H9 (cell line): ENCODE measurements at regions not wholly inside any gene's neighbourhood (a gene's known extent, or its start where the extent isn't known, plus 50 kb on each side); places are given as distances from the start of the nearest gene placed in this dataset.

Experiments used
- DNase-seq: peaks from one replicate; pipeline ENCODE4 v3.0.0-alpha.2; 2017
- H2AFZ ChIP-seq: one replicate; pipeline ENCODE4 v1.6.1; 2013; ENCODE audit warnings: mild to moderate bottlenecking, low read length, control low read depth, moderate library complexity
- H2AK5ac ChIP-seq: 2 replicates; pipeline ENCODE4 v1.6.1; 2013; ENCODE audit warnings: low read length, control low read depth, mixed read lengths; ENCODE audit not compliant: insufficient read length
- H2BK120ac ChIP-seq: one replicate; pipeline ENCODE4 v1.6.1; 2013; ENCODE audit warnings: low read depth, mild to moderate bottlenecking, low read length, control low read depth, inconsistent platforms; ENCODE audit not compliant: poor library complexity, severe bottlenecking
- H2BK12ac ChIP-seq: 2 replicates; pipeline ENCODE4 v1.6.1; 2013; ENCODE audit warnings: low read length, control low read depth, mixed read lengths, low read depth; ENCODE audit not compliant: insufficient read length
- H2BK15ac ChIP-seq: 2 replicates; pipeline ENCODE4 v1.6.1; 2013; ENCODE audit warnings: low read depth, low read length, control low read depth
- H2BK20ac ChIP-seq: one replicate; pipeline ENCODE4 v1.6.1; 2013; ENCODE audit warnings: low read depth, mild to moderate bottlenecking, low read length, control low read depth, inconsistent platforms; ENCODE audit not compliant: poor library complexity, severe bottlenecking
- H2BK5ac ChIP-seq: 2 replicates; pipeline ENCODE4 v1.6.1; 2013; ENCODE audit warnings: low read length, control low read depth, mixed read lengths; ENCODE audit not compliant: insufficient read length
- H3K14ac ChIP-seq: 2 replicates; pipeline ENCODE4 v1.6.1; 2013; ENCODE audit warnings: low read length, control low read depth; ENCODE audit not compliant: insufficient read depth
- H3K18ac ChIP-seq: 2 replicates; pipeline ENCODE4 v1.6.1; 2013; ENCODE audit warnings: low read depth, mild to moderate bottlenecking, mixed read lengths, low read length, control low read depth; ENCODE audit not compliant: insufficient read length
- H3K23ac ChIP-seq: 2 replicates; pipeline ENCODE4 v1.6.1; 2013; ENCODE audit warnings: low read length, control low read depth, mixed read lengths, low read depth; ENCODE audit not compliant: insufficient read length
- H3K23me2 ChIP-seq: 2 replicates; pipeline ENCODE4 v1.6.1; 2013; ENCODE audit warnings: low read depth, mild to moderate bottlenecking, mixed read lengths, low read length, control low read depth; ENCODE audit not compliant: insufficient read length, poor library complexity, severe bottlenecking
- H3K27ac ChIP-seq: 2 replicates; pipeline ENCODE4 v1.5.1; 2013; ENCODE audit warnings: low read length, control low read depth, mixed read lengths, low read depth; ENCODE audit not compliant: insufficient read length
- H3K27me3 ChIP-seq: 2 replicates; pipeline ENCODE4 v1.6.1; 2013; ENCODE audit warnings: low read length, control low read depth, inconsistent platforms; ENCODE audit not compliant: insufficient read depth
- H3K4ac ChIP-seq: 2 replicates; pipeline ENCODE4 v1.6.1; 2013; ENCODE audit warnings: low read depth, mild to moderate bottlenecking, control low read depth, inconsistent platforms, low read length, moderate library complexity
- H3K4me1 ChIP-seq: 2 replicates; pipeline ENCODE4 v1.6.1; 2013; ENCODE audit warnings: low read length, control low read depth, inconsistent platforms; ENCODE audit not compliant: insufficient read depth
- H3K4me2 ChIP-seq: 2 replicates; pipeline ENCODE4 v1.6.1; 2013; ENCODE audit warnings: low read length, control low read depth, mixed read lengths; ENCODE audit not compliant: insufficient read length, insufficient read depth
- H3K56ac ChIP-seq: 2 replicates; pipeline ENCODE4 v1.6.1; 2013; ENCODE audit warnings: low read depth, mild to moderate bottlenecking, mixed read lengths, low read length, control low read depth; ENCODE audit not compliant: insufficient read length
- H3K79me1 ChIP-seq: 2 replicates; pipeline ENCODE4 v1.6.1; 2013; ENCODE audit warnings: low read depth, mild to moderate bottlenecking, moderate library complexity, low read length, control low read depth, inconsistent platforms; ENCODE audit not compliant: insufficient read depth, poor library complexity, severe bottlenecking
- H3K79me2 ChIP-seq: 2 replicates; pipeline ENCODE4 v1.6.1; 2013; ENCODE audit warnings: low read length, control low read depth, inconsistent platforms; ENCODE audit not compliant: insufficient read depth
- H3K9ac ChIP-seq: 2 replicates; pipeline ENCODE4 v1.6.1; 2013; ENCODE audit warnings: low read length, control low read depth, mixed read lengths; ENCODE audit not compliant: insufficient read length; ENCODE audit errors: extremely low read depth
- H3K9me3 ChIP-seq: one replicate; pipeline ENCODE4 v1.6.1; 2013; ENCODE audit warnings: low read depth, low read length, inconsistent platforms; ENCODE audit not compliant: control insufficient read depth
- H3T11ph ChIP-seq: one replicate; pipeline ENCODE4 v1.6.1; 2013; ENCODE audit warnings: mild to moderate bottlenecking, low read length, control low read depth, inconsistent platforms
- H4K20me1 ChIP-seq: one replicate; pipeline ENCODE4 v1.6.1; 2013; ENCODE audit not compliant: control insufficient read depth, insufficient read length, insufficient read depth
- H4K5ac ChIP-seq: 2 replicates; pipeline ENCODE4 v1.6.1; 2013; ENCODE audit warnings: low read depth, mild to moderate bottlenecking, mixed read lengths, low read length, control low read depth; ENCODE audit not compliant: insufficient read length
- H4K8ac ChIP-seq: replicated peaks from 2 replicates; pipeline ENCODE4 v1.6.1; 2013; ENCODE audit warnings: low read length, control low read depth, mixed read lengths, low read depth; ENCODE audit not compliant: insufficient read length
- H4K91ac ChIP-seq: 2 replicates; pipeline ENCODE4 v1.6.1; 2013; ENCODE audit warnings: low read depth, mild to moderate bottlenecking, moderate library complexity, mixed read lengths, low read length, control low read depth; ENCODE audit not compliant: insufficient read length
- H3K27ac Mint-ChIP-seq, 3 experiments: 2 replicates in 2 of 3; 3 replicates in 1 of 3; pipeline ENCODE4 v1.8.0; 2020 to 2021; ENCODE audit warnings: mixed read lengths in 3 of 3, mild to moderate bottlenecking in 1 of 3, moderate library complexity in 1 of 3
- H3K27me3 Mint-ChIP-seq: 2 replicates; pipeline ENCODE4 v1.8.0; 2021; ENCODE audit warnings: low read depth, mild to moderate bottlenecking, moderate library complexity, mixed read lengths
- H3K36me3 Mint-ChIP-seq, 3 experiments: 2 replicates in 2 of 3; 3 replicates in 1 of 3; pipeline ENCODE4 v1.8.0; 2020 to 2021; ENCODE audit warnings: low read depth in 3 of 3, mixed read lengths in 3 of 3; ENCODE audit not compliant: insufficient read depth in 1 of 3
- H3K4me1 Mint-ChIP-seq, 2 experiments: 2 replicates each; pipeline ENCODE4 v1.8.0; 2020; ENCODE audit warnings: mixed read lengths in 2 of 2
- H3K4me3 Mint-ChIP-seq, 2 experiments: 2 replicates in 1 of 2; 3 replicates in 1 of 2; pipeline ENCODE4 v1.8.0; 2020 to 2021; ENCODE audit warnings: mild to moderate bottlenecking in 2 of 2, mixed read lengths in 2 of 2, moderate library complexity in 1 of 2
- H3K9me3 Mint-ChIP-seq, 2 experiments: 2 replicates in 1 of 2; 3 replicates in 1 of 2; pipeline ENCODE4 v1.8.0; 2020; ENCODE audit warnings: mild to moderate bottlenecking in 2 of 2, mixed read lengths in 2 of 2, moderate library complexity in 1 of 2
- CTCF ChIP-seq: fragments of 200-600 bp; sonication (generic); conservative IDR thresholded peaks from 3 replicates; pipeline ENCODE4 v1.8.0; 2021; ENCODE audit warnings: antibody characterized with exemption, mild to moderate bottlenecking
- WGBS: extraction: QIAGEN DNeasy Blood & Tissue Kit; methylation state at CpG from one replicate; pipeline ENCODE4 v1.1.7; 2013; ENCODE audit warnings: missing lambda C conversion rate, low lambda C conversion rate, mixed read lengths; ENCODE audit not compliant: insufficient read length; ENCODE audit errors: extremely low coverage; 5-methylcytosine and 5-hydroxymethylcytosine counted together

GRCh38 chr7:13448243-13448642 lies 541.2 kb downstream of the ETV1 start:
- TF ChIP-seq CTCF, result no peak
- Histone ChIP-seq H3K23ac (no peak overlapping the region), H3K18ac (no peak overlapping the region), H3K79me1 (no peaks in the 10 kb centered on the region), H3K4me1 (no peaks in the 10 kb centered on the region), H2BK15ac (no peak overlapping the region), H3K9ac (no peak overlapping the region), H3K14ac (no peak overlapping the region), H4K20me1 (no peaks in the 10 kb centered on the region), H4K8ac (no peak overlapping the region), H3K79me2 (no peaks in the 10 kb centered on the region), H3K27ac (no peak overlapping the region), H2BK12ac (no peak overlapping the region), H4K91ac (no peak overlapping the region), H4K5ac (no peak overlapping the region), H2BK20ac (no peak overlapping the region), H3K4ac (no peak overlapping the region), H3K27me3 (no peaks in the 10 kb centered on the region), H3K4me2 (no peak overlapping the region), H3K9me3 (no peaks in the 10 kb centered on the region), H3K56ac (no peak overlapping the region), H2AK5ac (no peak overlapping the region), H2BK120ac (no peak overlapping the region), H2BK5ac (no peak overlapping the region), H2AFZ (no peak overlapping the region), H3K23me2 (no peaks in the 10 kb centered on the region), H3T11ph (no peak overlapping the region)
- Mint-ChIP-seq H3K27me3 (no peaks in the 10 kb centered on the region), H3K36me3 (no peaks in the 10 kb centered on the region), H3K4me1 (no peaks in the 10 kb centered on the region), H3K9me3 (no peaks in the 10 kb centered on the region; a peak in 1 of 5 replicates), H3K4me3 (no peak overlapping the region), H3K27ac (no peak overlapping the region)
- no CpG with 5 or more reads among the region's 4 CpGs for WGBS
- DNase-seq, result no peak
